ENCODE measurements at regions not wholly inside any gene's neighbourhood (a gene's known extent, or its start where the extent isn't known, plus 50 kb on each side); places are given as distances from the start of the nearest gene placed in this dataset.

DNA sequence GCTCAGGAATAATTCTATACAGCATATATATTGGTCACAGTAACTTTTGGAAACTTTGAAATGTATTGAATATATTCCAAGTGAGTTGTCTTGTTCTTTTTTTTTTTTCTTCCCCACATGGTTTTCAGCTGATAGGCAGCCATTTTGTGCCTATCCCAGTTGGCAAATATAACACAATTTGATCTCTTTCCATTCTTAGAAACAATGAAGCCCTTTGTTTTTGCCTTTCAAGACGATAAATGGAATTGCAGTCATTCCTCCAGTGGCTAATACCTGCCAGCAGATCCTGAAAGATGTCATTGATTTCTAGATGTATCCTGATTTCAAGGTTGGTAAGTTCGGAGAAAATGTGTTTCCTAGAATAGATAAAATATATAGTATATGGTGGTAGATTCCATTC, 951.1 kb upstream of the SLC10A2 start:
- no peaks in the 10 kb centered on the region for H3K9me3 ChIP-seq (ENCODE audit: low read length)
- no peaks in the 10 kb centered on the region for H3K9me2 ChIP-seq (ENCODE audit: low read depth, low read length)
- no peaks in the 10 kb centered on the region for H3F3A ChIP-seq (ENCODE audit: insufficient read depth, low read length)
- no peaks in the 10 kb centered on the region for H3K36me3 ChIP-seq (ENCODE audit: insufficient read depth, low read length)
- no peak overlapping the region for H3K4me3 ChIP-seq (ENCODE audit: low read depth, low read length, poor library complexity, severe bottlenecking)
- H3K79me2 ChIP-seq (ENCODE audit: insufficient read depth, low read length), result no peaks in the 10 kb centered on the region
- no peaks in the 10 kb centered on the region for H3K4me1 ChIP-seq (ENCODE audit: insufficient read depth, low read length, severe bottlenecking)
- H4K20me1 ChIP-seq (ENCODE audit: insufficient read depth, low read length), result no peaks in the 10 kb centered on the region
- no peak for TF ChIP-seq EZH2 (IDR thresholded peaks at IDR 0.05; ENCODE audit: borderline replicate concordance, low read length)
- TF ChIP-seq, protein P1, sequence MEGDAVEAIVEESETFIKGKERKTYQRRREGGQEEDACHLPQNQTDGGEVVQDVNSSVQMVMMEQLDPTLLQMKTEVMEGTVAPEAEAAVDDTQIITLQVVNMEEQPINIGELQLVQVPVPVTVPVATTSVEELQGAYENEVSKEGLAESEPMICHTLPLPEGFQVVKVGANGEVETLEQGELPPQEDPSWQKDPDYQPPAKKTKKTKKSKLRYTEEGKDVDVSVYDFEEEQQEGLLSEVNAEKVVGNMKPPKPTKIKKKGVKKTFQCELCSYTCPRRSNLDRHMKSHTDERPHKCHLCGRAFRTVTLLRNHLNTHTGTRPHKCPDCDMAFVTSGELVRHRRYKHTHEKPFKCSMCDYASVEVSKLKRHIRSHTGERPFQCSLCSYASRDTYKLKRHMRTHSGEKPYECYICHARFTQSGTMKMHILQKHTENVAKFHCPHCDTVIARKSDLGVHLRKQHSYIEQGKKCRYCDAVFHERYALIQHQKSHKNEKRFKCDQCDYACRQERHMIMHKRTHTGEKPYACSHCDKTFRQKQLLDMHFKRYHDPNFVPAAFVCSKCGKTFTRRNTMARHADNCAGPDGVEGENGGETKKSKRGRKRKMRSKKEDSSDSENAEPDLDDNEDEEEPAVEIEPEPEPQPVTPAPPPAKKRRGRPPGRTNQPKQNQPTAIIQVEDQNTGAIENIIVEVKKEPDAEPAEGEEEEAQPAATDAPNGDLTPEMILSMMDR (IDR thresholded peaks at IDR 0.05; ENCODE audit: low read length), result no peak
- no peak overlapping the region for H3K4me2 ChIP-seq (ENCODE audit: low read length)
- no peak overlapping the region for H3K27ac ChIP-seq (ENCODE audit: low read depth, low read length, poor library complexity, severe bottlenecking)
- H2AFZ ChIP-seq (ENCODE audit: low read length), result no peak overlapping the region
- H3K9ac ChIP-seq (ENCODE audit: low read length), result no peak overlapping the region
- no peaks in the 10 kb centered on the region for H3K27me3 ChIP-seq (ENCODE audit: insufficient read depth, low read length)

DNA sequence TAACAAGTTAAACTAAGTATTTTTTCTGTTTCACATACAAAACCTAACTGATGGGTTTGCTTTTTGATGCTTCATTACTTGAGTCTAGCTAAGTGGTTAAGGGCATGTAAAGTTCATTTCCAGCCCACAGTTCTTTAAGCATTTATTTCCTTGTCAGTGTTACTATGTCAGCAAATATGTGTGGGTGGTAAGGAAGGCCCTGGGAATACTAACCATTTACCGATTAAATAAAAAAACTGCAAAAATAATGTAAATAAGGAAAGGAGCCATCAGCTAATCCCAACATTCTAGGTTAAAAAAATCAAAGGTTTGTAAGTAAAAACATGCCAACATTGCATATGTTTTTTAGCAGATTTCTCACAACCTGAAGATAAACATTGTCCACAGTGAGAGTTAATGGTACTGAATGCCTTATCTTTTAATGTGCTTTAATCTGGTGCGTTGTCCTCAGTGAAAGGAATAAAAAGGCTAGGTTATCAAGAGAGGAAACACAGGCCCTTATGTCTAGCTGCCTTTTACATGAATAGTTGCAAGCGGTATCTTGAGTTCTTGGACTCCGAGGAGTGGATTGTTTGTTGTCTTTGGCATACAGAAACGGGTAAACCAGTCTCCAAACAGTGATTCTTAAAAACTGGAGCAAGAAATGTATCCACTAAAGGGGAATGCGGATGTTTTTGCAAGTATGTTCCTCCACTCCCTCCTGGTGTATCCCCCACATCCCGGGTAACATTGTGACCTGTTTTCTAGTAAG, 949.6 kb upstream of the SLC10A2 start:
- Histone ChIP-seq H3K27ac (ENCODE audit: low read depth, low read length, poor library complexity, severe bottlenecking) (no peak overlapping the region), H3K4me1 (ENCODE audit: insufficient read depth, low read length, severe bottlenecking) (no peaks in the 10 kb centered on the region)

GRCh38 chr13:104014803-104015645, 948.8 kb upstream of the SLC10A2 start:
- H3K4me3 ChIP-seq (ENCODE audit: low read depth, low read length, poor library complexity, severe bottlenecking), result no peak overlapping the region
- no peaks in the 10 kb centered on the region for H3K36me3 ChIP-seq (ENCODE audit: insufficient read depth, low read length)
- no peaks in the 10 kb centered on the region for H3K79me2 ChIP-seq (ENCODE audit: insufficient read depth, low read length)
- H4K20me1 ChIP-seq (ENCODE audit: insufficient read depth, low read length), result no peaks in the 10 kb centered on the region
- H3K9ac ChIP-seq (ENCODE audit: low read length), result no peak overlapping the region
- H3K27me3 ChIP-seq (ENCODE audit: insufficient read depth, low read length), result no peaks in the 10 kb centered on the region
- H3K9me3 ChIP-seq (ENCODE audit: low read length), result no peaks in the 10 kb centered on the region
- H3F3A ChIP-seq (ENCODE audit: insufficient read depth, low read length), result no peaks in the 10 kb centered on the region
- H3K9me2 ChIP-seq (ENCODE audit: low read depth, low read length), result no peaks in the 10 kb centered on the region
- no peaks in the 10 kb centered on the region for H3K4me1 ChIP-seq (ENCODE audit: insufficient read depth, low read length, severe bottlenecking)
- no peak overlapping the region for H3K27ac ChIP-seq (ENCODE audit: low read depth, low read length, poor library complexity, severe bottlenecking)
- H2AFZ ChIP-seq (ENCODE audit: low read length), result no peak overlapping the region
- TF ChIP-seq EZH2 (IDR thresholded peaks at IDR 0.05; ENCODE audit: borderline replicate concordance, low read length), result no peak
- TF ChIP-seq, protein P1 (IDR thresholded peaks at IDR 0.05; ENCODE audit: low read length), result no peak
- no peak overlapping the region for H3K4me2 ChIP-seq (ENCODE audit: low read length)

More for the DNA sequence above, 949.6 kb upstream of the SLC10A2 start:
- H3K79me2 ChIP-seq (ENCODE audit: insufficient read depth, low read length), result no peaks in the 10 kb centered on the region
- no peak overlapping the region for H3K9ac ChIP-seq (ENCODE audit: low read length)
- H3K4me3 ChIP-seq (ENCODE audit: low read depth, low read length, poor library complexity, severe bottlenecking), result no peak overlapping the region
- no peaks in the 10 kb centered on the region for H3K9me3 ChIP-seq (ENCODE audit: low read length)
- H2AFZ ChIP-seq (ENCODE audit: low read length), result no peak overlapping the region
- H3K9me2 ChIP-seq (ENCODE audit: low read depth, low read length), result no peaks in the 10 kb centered on the region
- no peak overlapping the region for H3K4me2 ChIP-seq (ENCODE audit: low read length)
- no peaks in the 10 kb centered on the region for H3F3A ChIP-seq (ENCODE audit: insufficient read depth, low read length)
- H4K20me1 ChIP-seq (ENCODE audit: insufficient read depth, low read length), result no peaks in the 10 kb centered on the region
- H3K27me3 ChIP-seq (ENCODE audit: insufficient read depth, low read length), result no peaks in the 10 kb centered on the region
- TF ChIP-seq, protein P1 (IDR thresholded peaks at IDR 0.05; ENCODE audit: low read length), result no peak
- no peak for TF ChIP-seq EZH2 (IDR thresholded peaks at IDR 0.05; ENCODE audit: borderline replicate concordance, low read length)
- no peaks in the 10 kb centered on the region for H3K36me3 ChIP-seq (ENCODE audit: insufficient read depth, low read length)
